ENCODE measurements at regions not wholly inside any gene's neighbourhood (a gene's known extent, or its start where the extent isn't known, plus 50 kb on each side); places are given as distances from the start of the nearest gene placed in this dataset.

- Mint-ChIP-seq H3K27me3 (peaks cover 6% of the 10 kb centered on the region), H3K27ac (no peak overlapping the region), H3K36me3 (ENCODE audit: low read depth) (no peaks in the 10 kb centered on the region), H3K4me1 (no peaks in the 10 kb centered on the region), H3K4me3 (no peak overlapping the region), H3K9me3 (no peaks in the 10 kb centered on the region)
- intact Hi-C loops (cut with micrococcal nuclease): loop anchor here (10.0 kb wide), 1 partner anchor 384 kb away; no protein-coding TSS in a partner anchor
- CTCF ChIA-PET: interaction anchor here (1.1 to 1.5 kb wide), 2 partner anchors 262 to 481 kb away, joined by 3 to 5 read pairs; no protein-coding TSS in a partner anchor
- POLR2A ChIA-PET: no interaction called here
- DNase-seq: no peak
- no peak for TF ChIP-seq CTCF (IDR thresholded peaks at IDR 0.05)
- ATAC-seq (ENCODE audit: low read depth): no peak
Measured at GRCh38 chr5:96340357-96340756, 92.7 kb downstream of the PCSK1 start.

GRCh38 chr5:96339862-96340261 is 93.2 kb downstream of the PCSK1 start:
- DNase-seq (no peak), ATAC-seq (ENCODE audit: low read depth) (no peak)
- intact Hi-C loops (cut with micrococcal nuclease): loop anchor here (10.0 kb wide), 1 partner anchor 385 kb away; no protein-coding TSS in a partner anchor
- Mint-ChIP-seq H3K27ac (no peak overlapping the region), H3K36me3 (ENCODE audit: low read depth) (no peaks in the 10 kb centered on the region), H3K4me1 (no peaks in the 10 kb centered on the region), H3K27me3 (peaks cover 6% of the 10 kb centered on the region), H3K9me3 (no peaks in the 10 kb centered on the region), H3K4me3 (no peak overlapping the region)
- no peak for TF ChIP-seq CTCF (IDR thresholded peaks at IDR 0.05)
- ChIA-PET POLR2A (no interaction called here), CTCF (interaction anchor here (1.1 to 1.5 kb wide), 2 partner anchors 262 to 481 kb away, joined by 3 to 5 read pairs; no protein-coding TSS in a partner anchor)

- CTCF ChIA-PET: interaction anchor here (1.9 to 6.0 kb wide), 3 partner anchors 378 to 479 kb away, joined by 16 to 96 read pairs (median 16); partner anchors contain the start of gene ELL2
Measured at GRCh38 chr5:96338624-96339415, 94.2 kb downstream of the PCSK1 start.

GRCh38 chr5:96338091-96338490 is 95.0 kb downstream of the PCSK1 start:
- intact Hi-C loops (cut with micrococcal nuclease): no loop called here
- DNase-seq: no peak
- POLR2A ChIA-PET: interaction anchor here (0.6 kb wide), 1 partner anchor 344 kb away, joined by 5 read pairs; no protein-coding TSS in a partner anchor
- no peak overlapping the region for H3K27ac Mint-ChIP-seq
- peaks cover 4% of the 10 kb centered on the region for H3K27me3 Mint-ChIP-seq
- H3K36me3 Mint-ChIP-seq (ENCODE audit: low read depth): no peaks in the 10 kb centered on the region
- ATAC-seq (ENCODE audit: low read depth): no peak
- H3K9me3 Mint-ChIP-seq: no peaks in the 10 kb centered on the region
- H3K4me3 Mint-ChIP-seq: no peak overlapping the region
- no peak for TF ChIP-seq CTCF (IDR thresholded peaks at IDR 0.05)
- H3K4me1 Mint-ChIP-seq: no peaks in the 10 kb centered on the region
- CTCF ChIA-PET: interaction anchor here (1.0 to 6.0 kb wide), 6 partner anchors 15 to 478 kb away, joined by 3 to 96 read pairs (median 12); partner anchors contain the start of gene ELL2

More at GRCh38 chr5:96338624-96339415, 94.2 kb downstream of the PCSK1 start:
- no peaks in the 10 kb centered on the region for H3K9me3 Mint-ChIP-seq
- no peaks in the 10 kb centered on the region for H3K36me3 Mint-ChIP-seq (ENCODE audit: low read depth)
- POLR2A ChIA-PET: no interaction called here
- ATAC-seq (ENCODE audit: low read depth): no peak
- H3K27me3 Mint-ChIP-seq: peaks cover 4% of the 10 kb centered on the region
- no peak for TF ChIP-seq CTCF (IDR thresholded peaks at IDR 0.05)
- H3K4me1 Mint-ChIP-seq: no peaks in the 10 kb centered on the region
- intact Hi-C loops (cut with micrococcal nuclease): no loop called here
- no peak overlapping the region for H3K4me3 Mint-ChIP-seq
- H3K27ac Mint-ChIP-seq: no peak overlapping the region
- no peak for DNase-seq
